Suprapubic skin (tissue), 4 donors: ENCODE measurements at regions not wholly inside any gene's neighbourhood (a gene's known extent, or its start where the extent isn't known, plus 50 kb on each side); places are given as distances from the start of the nearest gene placed in this dataset.

Source experiments
- DNase-seq, 2 donors: peaks; one replicate each; pipeline ENCODE4 v3.0.0-alpha.2; 2019; ENCODE audit warnings: low spot score in 2 of 2
- H3K27ac ChIP-seq: fragments of 200-600 bp; sonication (generic); one replicate; pipeline ENCODE4 v1.5.1; 2019
- H3K27me3 ChIP-seq: fragments of 200-600 bp; sonication (generic); one replicate; pipeline ENCODE4 v1.5.1; 2019
- H3K36me3 ChIP-seq: fragments of 200-600 bp; sonication (generic); one replicate; pipeline ENCODE4 v1.5.1; 2019
- H3K4me1 ChIP-seq: fragments of 200-600 bp; sonication (generic); one replicate; pipeline ENCODE4 v1.5.1; 2019
- H3K4me3 ChIP-seq: fragments of 200-600 bp; sonication (generic); one replicate; pipeline ENCODE4 v1.5.1; 2019; ENCODE audit warnings: mild to moderate bottlenecking
- H3K9me3 ChIP-seq: fragments of 200-600 bp; sonication (generic); one replicate; pipeline ENCODE4 v1.5.1; 2019
- CTCF ChIP-seq, 2 donors: fragments of 200-600 bp in 1 of 2; fragments of 450-650 bp in 1 of 2; sonication (generic) in 1 of 2; IDR thresholded peaks; one replicate each; pipeline ENCODE4 v1.5.1; 2016 to 2019; ENCODE audit warnings: antibody characterized with exemption in 2 of 2, mild to moderate bottlenecking in 1 of 2, moderate library complexity in 1 of 2
- EP300 ChIP-seq: sonication (generic); formaldehyde crosslinking; IDR thresholded peaks from one replicate; pipeline ENCODE4 v1.6.1; 2017; ENCODE audit warnings: antibody characterized with exemption
- POLR2A ChIP-seq, 2 donors: fragments of 450-650 bp; IDR thresholded peaks; one replicate each; pipeline ENCODE4 v1.6.1; 2017; ENCODE audit warnings: antibody characterized with exemption in 2 of 2, mild to moderate bottlenecking in 2 of 2, moderate library complexity in 2 of 2
- POLR2AphosphoS5 ChIP-seq, 3 donors: sonication (generic); formaldehyde crosslinking; IDR thresholded peaks; one replicate each; pipeline ENCODE4 v1.6.1; 2017; ENCODE audit warnings: antibody characterized with exemption in 3 of 3
- WGBS: methylation state at CpG from one replicate; pipeline ENCODE4 v1.1.5; 2018; 5-methylcytosine and 5-hydroxymethylcytosine counted together

- no peak overlapping the region for H3K4me3 ChIP-seq
- no peak for DNase-seq
- H3K4me1 ChIP-seq, result no peaks in the 10 kb centered on the region
- H3K27ac ChIP-seq, result no peak overlapping the region
- no peaks in the 10 kb centered on the region for H3K27me3 ChIP-seq
- TF ChIP-seq EP300, result no peak
- no peak for TF ChIP-seq CTCF (IDR thresholded peaks at IDR 0.05)
- TF ChIP-seq POLR2AphosphoS5 (IDR thresholded peaks at IDR 0.05), result no peak
- TF ChIP-seq POLR2A (IDR thresholded peaks at IDR 0.05), result no peak
- 60% methylated on average over 3 of the region's 3 CpGs for WGBS
- H3K9me3 ChIP-seq, result no peaks in the 10 kb centered on the region
- no peaks in the 10 kb centered on the region for H3K36me3 ChIP-seq
Observed at GRCh38 chr5:10130881-10131280, 118.8 kb downstream of the ATPSCKMT start.

DNA sequence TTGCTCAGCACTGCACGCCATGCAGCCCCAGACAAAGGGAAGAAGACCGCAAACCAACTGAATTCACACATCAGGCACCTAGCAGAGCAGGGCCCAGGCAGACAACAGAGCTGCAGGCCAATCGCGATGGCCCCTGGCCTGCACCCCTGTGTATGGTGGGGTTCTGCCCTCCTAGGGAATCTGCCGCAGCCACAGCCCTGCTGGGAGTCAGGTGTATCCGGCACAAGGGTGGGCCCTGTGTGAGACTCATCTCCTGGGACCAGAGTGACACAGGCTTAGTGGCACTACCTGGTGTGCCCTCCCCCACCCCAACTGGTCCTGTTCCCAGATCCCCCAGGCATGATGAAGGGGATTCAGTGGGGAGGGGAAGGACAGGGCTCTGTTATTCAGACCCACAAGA is 122.8 kb downstream of the ATPSCKMT start:
- Histone ChIP-seq H3K4me1 (no peaks in the 10 kb centered on the region), H3K27me3 (no peaks in the 10 kb centered on the region), H3K9me3 (no peaks in the 10 kb centered on the region), H3K27ac (no peak overlapping the region), H3K4me3 (no peak overlapping the region), H3K36me3 (no peaks in the 10 kb centered on the region)
- peak in 1 of 2 donors; percentile 62 for DNase-seq
- no peak for TF ChIP-seq EP300
- no peak for TF ChIP-seq CTCF (IDR thresholded peaks at IDR 0.05)
- no peak for TF ChIP-seq POLR2AphosphoS5 (IDR thresholded peaks at IDR 0.05)
- TF ChIP-seq POLR2A (IDR thresholded peaks at IDR 0.05), result no peak
- WGBS, result 100% methylated on average over 2 of the region's 6 CpGs

GRCh38 chr5:10125116-10125515 is 124.6 kb downstream of the ATPSCKMT start:
- no peak overlapping the region for H3K27ac ChIP-seq
- no peak overlapping the region for H3K4me3 ChIP-seq
- H3K4me1 ChIP-seq, result no peaks in the 10 kb centered on the region
- DNase-seq, result no peak
- TF ChIP-seq POLR2A (IDR thresholded peaks at IDR 0.05) (no peak), EP300 (no peak), POLR2AphosphoS5 (IDR thresholded peaks at IDR 0.05) (no peak), CTCF (IDR thresholded peaks at IDR 0.05) (no peak)
- H3K27me3 ChIP-seq, result no peaks in the 10 kb centered on the region
- no peaks in the 10 kb centered on the region for H3K36me3 ChIP-seq
- no peaks in the 10 kb centered on the region for H3K9me3 ChIP-seq
- WGBS, result 95% methylated on average over 9 of the region's 9 CpGs

- Histone ChIP-seq H3K27me3 (no peaks in the 10 kb centered on the region), H3K9me3 (no peaks in the 10 kb centered on the region), H3K27ac (no peak overlapping the region), H3K36me3 (no peaks in the 10 kb centered on the region), H3K4me1 (no peaks in the 10 kb centered on the region), H3K4me3 (no peak overlapping the region)
- TF ChIP-seq POLR2A (IDR thresholded peaks at IDR 0.05) (no peak), EP300 (no peak), CTCF (IDR thresholded peaks at IDR 0.05) (no peak), POLR2AphosphoS5 (IDR thresholded peaks at IDR 0.05) (no peak)
- WGBS, result 73% methylated on average over 9 of the region's 9 CpGs
- no peak for DNase-seq
Observed at GRCh38 chr5:10124287-10124686, 125.4 kb downstream of the ATPSCKMT start.

DNA sequence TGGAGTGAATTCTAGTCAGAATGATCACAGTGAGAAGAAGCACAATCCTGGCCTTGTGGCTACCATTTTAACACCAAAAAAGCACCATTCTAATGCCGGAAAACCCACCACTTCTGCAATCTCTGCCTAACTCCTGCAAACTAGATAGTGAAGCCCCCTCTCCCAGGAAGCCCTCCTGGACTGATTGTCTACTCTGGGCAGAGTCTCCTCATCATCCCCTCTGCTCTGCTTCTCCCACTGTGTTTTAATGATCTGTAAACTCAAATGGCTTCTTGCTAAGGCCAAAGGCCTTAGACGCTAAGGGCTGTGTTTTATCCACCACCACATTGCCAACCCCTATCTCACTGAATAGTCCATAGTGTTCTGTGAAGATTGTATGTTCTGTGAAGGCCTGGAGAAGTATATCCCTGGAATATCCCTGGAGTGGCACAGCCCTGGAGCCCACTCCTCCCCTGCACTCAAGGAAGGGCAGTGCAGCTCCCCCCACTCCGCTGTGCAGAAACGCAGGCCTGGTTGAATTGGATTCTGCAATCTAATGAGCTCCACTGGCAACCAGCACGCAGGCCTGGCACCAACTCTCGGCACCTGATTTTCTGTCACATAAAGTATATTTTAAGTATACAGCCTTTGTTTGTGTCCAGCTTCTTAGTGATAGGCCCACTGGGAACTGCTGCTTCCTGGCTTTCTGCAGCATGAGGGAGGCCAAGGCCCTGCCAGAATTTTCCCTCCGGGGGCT is 126.3 kb downstream of the ATPSCKMT start:
- Histone ChIP-seq H3K36me3 (no peaks in the 10 kb centered on the region), H3K27me3 (no peaks in the 10 kb centered on the region)
- WGBS, result 81% methylated on average over 7 of the region's 7 CpGs

More for the DNA sequence above, 126.3 kb downstream of the ATPSCKMT start:
- Histone ChIP-seq H3K27ac (no peak overlapping the region), H3K4me1 (no peaks in the 10 kb centered on the region), H3K9me3 (no peaks in the 10 kb centered on the region), H3K4me3 (no peak overlapping the region)
- TF ChIP-seq CTCF (IDR thresholded peaks at IDR 0.05) (no peak), EP300 (no peak), POLR2AphosphoS5 (IDR thresholded peaks at IDR 0.05) (no peak), POLR2A (IDR thresholded peaks at IDR 0.05) (no peak)
- peak in 1 of 2 donors; percentile 38 for DNase-seq
